ENCODE measurements at regions not wholly inside any gene's neighbourhood (a gene's known extent, or its start where the extent isn't known, plus 50 kb on each side); places are given as distances from the start of the nearest gene placed in this dataset.
A peak's percentile ranks its signal among the peaks of the same experiment; 100 is the strongest.

- Histone ChIP-seq H3K27me3 (no peaks in the 10 kb centered on the region), H3K9me3 (no peaks in the 10 kb centered on the region), H3K27ac (peak overlapping the region; percentile 78), H3K4me3 (no peak overlapping the region), H3K4me1 (peaks cover 9% of the 10 kb centered on the region), H3K36me3 (no peaks in the 10 kb centered on the region)
- no peak for DNase-seq (ENCODE audit: low spot score in 2 of 2)
- no peak for TF ChIP-seq POLR2AphosphoS5 (IDR thresholded peaks at IDR 0.05)
- WGBS = 36% methylated on average over 1 of the region's 1 CpG
Measured at GRCh38 chr6:121756666-121757065, 321.2 kb downstream of the GJA1 start.

GRCh38 chr6:121759370-121759769, 323.9 kb downstream of the GJA1 start:
- no peak for DNase-seq (ENCODE audit: low spot score in 2 of 2)
- no peak overlapping the region for H3K27ac ChIP-seq
- 76% methylated on average over 1 of the region's 1 CpG for WGBS
- H3K4me3 ChIP-seq = no peak overlapping the region
- TF ChIP-seq POLR2A (IDR thresholded peaks at IDR 0.05) (no peak), POLR2AphosphoS5 (IDR thresholded peaks at IDR 0.05) (no peak), CTCF (IDR thresholded peaks at IDR 0.05) (no peak), EP300 (IDR thresholded peaks at IDR 0.05) (no peak)
- H3K4me1 ChIP-seq = peaks cover 9% of the 10 kb centered on the region
- no peaks in the 10 kb centered on the region for H3K36me3 ChIP-seq
- H3K27me3 ChIP-seq = no peaks in the 10 kb centered on the region
- no peaks in the 10 kb centered on the region for H3K9me3 ChIP-seq

- WGBS = 56% methylated on average over 11 of the region's 11 CpGs
- peak in 1 of 2 donors; percentile 63 for DNase-seq (ENCODE audit: low spot score in 2 of 2)
- H3K9me3 ChIP-seq = no peaks in the 10 kb centered on the region
- peaks cover 9% of the 10 kb centered on the region for H3K4me1 ChIP-seq
- H3K27ac ChIP-seq = peak overlapping the region; percentile 65
- TF ChIP-seq POLR2A (IDR thresholded peaks at IDR 0.05) (no peak), EP300 (IDR thresholded peaks at IDR 0.05) (no peak)
- no peaks in the 10 kb centered on the region for H3K36me3 ChIP-seq
- no peaks in the 10 kb centered on the region for H3K27me3 ChIP-seq
- no peak overlapping the region for H3K4me3 ChIP-seq
Measured at GRCh38 chr6:121760191-121760590, 324.7 kb downstream of the GJA1 start.

GRCh38 chr6:121760745-121761144, 325.3 kb downstream of the GJA1 start:
- no peak for DNase-seq (ENCODE audit: low spot score in 2 of 2)
- Histone ChIP-seq H3K4me3 (no peak overlapping the region), H3K9me3 (no peaks in the 10 kb centered on the region), H3K4me1 (peaks cover 7% of the 10 kb centered on the region), H3K36me3 (no peaks in the 10 kb centered on the region), H3K27ac (peak overlapping the region; percentile 65), H3K27me3 (no peaks in the 10 kb centered on the region)
- TF ChIP-seq POLR2A (IDR thresholded peaks at IDR 0.05) (no peak), CTCF (IDR thresholded peaks at IDR 0.05) (no peak), POLR2AphosphoS5 (IDR thresholded peaks at IDR 0.05) (no peak), EP300 (IDR thresholded peaks at IDR 0.05) (no peak)
- 43% methylated on average over 4 of the region's 5 CpGs for WGBS

- no peaks in the 10 kb centered on the region for H3K9me3 ChIP-seq
- H3K4me1 ChIP-seq = peaks cover 4% of the 10 kb centered on the region
- H3K27me3 ChIP-seq = no peaks in the 10 kb centered on the region
- DNase-seq (ENCODE audit: low spot score in 2 of 2) = no peak
- no peaks in the 10 kb centered on the region for H3K36me3 ChIP-seq
- TF ChIP-seq EP300 (IDR thresholded peaks at IDR 0.05) (no peak), POLR2A (IDR thresholded peaks at IDR 0.05) (no peak), CTCF (IDR thresholded peaks at IDR 0.05) (no peak), POLR2AphosphoS5 (IDR thresholded peaks at IDR 0.05) (no peak)
- H3K4me3 ChIP-seq = no peak overlapping the region
- H3K27ac ChIP-seq = no peak overlapping the region
- WGBS = 93% methylated on average over 3 of the region's 3 CpGs
Measured at GRCh38 chr6:121764493-121764892, 329.0 kb downstream of the GJA1 start.

- Histone ChIP-seq H3K9me3 (no peaks in the 10 kb centered on the region), H3K36me3 (no peaks in the 10 kb centered on the region), H3K27ac (no peak overlapping the region), H3K27me3 (no peaks in the 10 kb centered on the region), H3K4me3 (no peak overlapping the region), H3K4me1 (peaks cover 4% of the 10 kb centered on the region)
- 92% methylated on average over 2 of the region's 2 CpGs for WGBS
- DNase-seq (ENCODE audit: low spot score in 2 of 2) = no peak
- TF ChIP-seq POLR2A (IDR thresholded peaks at IDR 0.05) = no peak
- no peak for TF ChIP-seq POLR2AphosphoS5 (IDR thresholded peaks at IDR 0.05)
- no peak for TF ChIP-seq EP300 (IDR thresholded peaks at IDR 0.05)
- TF ChIP-seq CTCF (IDR thresholded peaks at IDR 0.05) = no peak
Measured at GRCh38 chr6:121765060-121765459, 329.6 kb downstream of the GJA1 start.

Data from suprapubic skin (tissue), 4 donors.